Mesenchymal stem cell (in vitro differentiated cells and primary cell): ENCODE measurements at regions not wholly inside any gene's neighbourhood (a gene's known extent, or its start where the extent isn't known, plus 50 kb on each side); places are given as distances from the start of the nearest gene placed in this dataset.

ENCODE experiments used
- DNase-seq: peaks from one replicate; pipeline ENCODE4 v3.0.0-alpha.2; 2013
- H2AFZ ChIP-seq: one replicate; pipeline ENCODE4 v1.6.1; 2013; ENCODE audit warnings: low read depth, mild to moderate bottlenecking, control low read depth, inconsistent platforms, low read length, moderate library complexity
- H2AK5ac ChIP-seq: 2 replicates; pipeline ENCODE4 v1.6.1; 2013; ENCODE audit warnings: low read length, moderate library complexity, mild to moderate bottlenecking, inconsistent platforms; ENCODE audit not compliant: severe bottlenecking
- H2BK120ac ChIP-seq: one replicate; pipeline ENCODE4 v1.6.1; 2013; ENCODE audit warnings: low read depth, mild to moderate bottlenecking, inconsistent platforms, low read length, moderate library complexity
- H2BK12ac ChIP-seq, 2 experiments: one replicate each; pipeline ENCODE4 v1.6.1; 2013; ENCODE audit warnings: inconsistent platforms in 2 of 2, low read length in 2 of 2, mild to moderate bottlenecking in 2 of 2, moderate library complexity in 2 of 2, control low read depth in 1 of 2
- H2BK15ac ChIP-seq: one replicate; pipeline ENCODE4 v1.6.1; 2013; ENCODE audit warnings: mild to moderate bottlenecking, low read depth, inconsistent platforms; ENCODE audit not compliant: poor library complexity, severe bottlenecking
- H2BK5ac ChIP-seq: 2 replicates; pipeline ENCODE4 v1.6.1; 2013; ENCODE audit warnings: low read depth, mild to moderate bottlenecking, low read length, control low read depth, inconsistent platforms; ENCODE audit not compliant: poor library complexity, severe bottlenecking
- H3K14ac ChIP-seq, 2 experiments: one replicate each; pipeline ENCODE4 v1.6.1; 2013; ENCODE audit warnings: inconsistent platforms in 2 of 2, low read length in 2 of 2, control low read depth in 1 of 2, mild to moderate bottlenecking in 1 of 2, moderate library complexity in 1 of 2
- H3K18ac ChIP-seq, 2 experiments: one replicate each; pipeline ENCODE4 v1.6.1; 2013; ENCODE audit warnings: inconsistent platforms in 2 of 2, low read length in 2 of 2, control low read depth in 1 of 2, low read depth in 1 of 2, mild to moderate bottlenecking in 1 of 2
- H3K23ac ChIP-seq, 2 experiments: one replicate each; pipeline ENCODE4 v1.6.1; 2013; ENCODE audit warnings: inconsistent platforms in 2 of 2, low read length in 2 of 2, mild to moderate bottlenecking in 2 of 2, moderate library complexity in 2 of 2, control low read depth in 1 of 2
- H3K27ac ChIP-seq: 2 replicates; pipeline ENCODE4 v1.5.1; 2013; ENCODE audit warnings: mild to moderate bottlenecking, moderate library complexity, low read length, control low read depth, inconsistent platforms; ENCODE audit not compliant: poor library complexity, severe bottlenecking
- H3K27me3 ChIP-seq, 2 experiments: 2 replicates each; pipeline versions ENCODE4 v1.6.1 to v1.7.0; 2013; ENCODE audit warnings: low read length in 2 of 2, mild to moderate bottlenecking in 2 of 2, moderate library complexity in 2 of 2, control low read depth in 1 of 2, inconsistent platforms in 1 of 2; ENCODE audit not compliant: control insufficient read depth in 1 of 2, insufficient read depth in 1 of 2
- H3K36me3 ChIP-seq, 2 experiments: 2 replicates each; pipeline versions ENCODE4 v1.6.1 to v1.7.0; 2013; ENCODE audit warnings: low read length in 2 of 2, control low read depth in 1 of 2, inconsistent platforms in 1 of 2, low read depth in 1 of 2, mild to moderate bottlenecking in 1 of 2; ENCODE audit not compliant: insufficient read depth in 2 of 2, control insufficient read depth in 1 of 2
- H3K4ac ChIP-seq, 2 experiments: one replicate each; pipeline ENCODE4 v1.6.1; 2013; ENCODE audit warnings: inconsistent platforms in 2 of 2, low read length in 2 of 2, mild to moderate bottlenecking in 2 of 2, moderate library complexity in 2 of 2, control low read depth in 1 of 2, low read depth in 1 of 2
- H3K4me1 ChIP-seq: 2 replicates; pipeline ENCODE4 v1.6.1; 2013; ENCODE audit warnings: low read depth, low read length, control low read depth; ENCODE audit not compliant: control insufficient read depth, insufficient read depth
- H3K4me2 ChIP-seq: 2 replicates; pipeline ENCODE4 v1.6.1; 2013; ENCODE audit warnings: low read length, mild to moderate bottlenecking, inconsistent platforms; ENCODE audit not compliant: poor library complexity, severe bottlenecking
- H3K4me3 ChIP-seq, 2 experiments: 2 replicates each; pipeline versions ENCODE4 v1.5.1 to v1.7.0; 2013; ENCODE audit warnings: low read length in 2 of 2, mild to moderate bottlenecking in 2 of 2, control low read depth in 1 of 2, low read depth in 1 of 2; ENCODE audit not compliant: insufficient read depth in 1 of 2
- H3K79me1 ChIP-seq: replicated peaks from 2 replicates; pipeline ENCODE4 v1.6.1; 2013; ENCODE audit warnings: mild to moderate bottlenecking, control low read depth, low read length, inconsistent platforms; ENCODE audit not compliant: poor library complexity, severe bottlenecking
- H3K9ac ChIP-seq: 2 replicates; pipeline ENCODE4 v1.7.0; 2013; ENCODE audit warnings: mild to moderate bottlenecking, low read length, moderate library complexity
- H3K9me3 ChIP-seq: 2 replicates; pipeline ENCODE4 v1.7.0; 2013; ENCODE audit warnings: mild to moderate bottlenecking, low read length; ENCODE audit not compliant: control insufficient read depth
- H4K8ac ChIP-seq: one replicate; pipeline ENCODE4 v1.6.1; 2013; ENCODE audit warnings: inconsistent platforms, mild to moderate bottlenecking, low read length, moderate library complexity
- H4K91ac ChIP-seq: one replicate; pipeline ENCODE4 v1.6.1; 2013; ENCODE audit warnings: mild to moderate bottlenecking, low read length, inconsistent platforms
- WGBS: methylation state at CpG from one replicate; pipeline ENCODE4 v1.1.7; 2013; ENCODE audit warnings: mixed read lengths; 5-methylcytosine and 5-hydroxymethylcytosine counted together

DNA sequence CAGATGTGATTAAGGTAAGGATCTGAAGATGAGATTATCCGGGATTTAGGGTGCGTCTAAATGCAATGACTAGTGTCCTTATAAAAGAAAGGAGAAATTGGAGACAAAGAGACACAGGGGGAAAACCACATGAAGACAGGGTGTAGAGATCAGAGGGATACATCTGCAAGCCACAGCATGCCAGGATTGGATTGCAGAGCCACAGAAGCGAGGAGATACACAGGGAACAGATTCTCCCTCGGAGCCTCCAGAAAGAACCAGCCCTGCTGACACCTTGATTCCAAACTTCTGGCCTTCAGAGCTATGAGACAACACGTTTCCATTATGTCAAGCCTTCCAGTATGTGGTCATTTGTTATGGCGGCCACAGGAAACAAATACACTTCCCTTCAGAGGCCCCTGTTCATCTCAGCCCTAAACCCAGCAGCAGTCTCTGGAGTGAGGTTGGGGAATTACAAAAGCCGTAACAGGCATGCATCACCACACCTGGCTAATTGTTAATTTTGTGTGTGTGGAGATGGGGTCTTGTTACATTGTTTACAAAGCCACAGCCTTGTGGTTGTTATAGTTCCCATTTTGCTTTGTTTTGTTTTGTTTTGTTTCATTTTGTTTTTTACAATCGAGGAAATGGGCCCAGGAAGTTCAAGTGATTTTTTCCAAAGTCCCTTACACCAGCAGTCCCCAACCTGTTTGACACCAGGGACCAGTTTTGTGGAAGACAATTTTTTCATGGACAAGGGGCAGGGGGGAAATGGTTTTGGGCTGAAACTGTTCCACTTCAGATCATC, 51.6 kb upstream of the LYRM9 start:
- H3K23ac ChIP-seq, result no peak overlapping the region
- DNase-seq, result no peak
- no peak overlapping the region for H4K91ac ChIP-seq
- no peaks in the 10 kb centered on the region for H3K36me3 ChIP-seq
- H2BK120ac ChIP-seq, result no peak overlapping the region
- no peak overlapping the region for H3K4ac ChIP-seq
- H2BK15ac ChIP-seq, result no peak overlapping the region
- no peaks in the 10 kb centered on the region for H3K4me1 ChIP-seq
- H3K27ac ChIP-seq, result no peak overlapping the region
- no peak overlapping the region for H2BK12ac ChIP-seq
- H3K9ac ChIP-seq, result no peak overlapping the region
- no peak overlapping the region for H3K14ac ChIP-seq
- H4K8ac ChIP-seq, result no peak overlapping the region
- no peak overlapping the region for H2AK5ac ChIP-seq
- no peak overlapping the region for H3K4me2 ChIP-seq
- 70% methylated on average over 7 of the region's 8 CpGs for WGBS
- peaks cover 11 to 18% of the 10 kb centered on the region in 2 experiments for H3K27me3 ChIP-seq
- H3K9me3 ChIP-seq, result no peaks in the 10 kb centered on the region
- H2BK5ac ChIP-seq, result no peak overlapping the region
- no peak overlapping the region for H3K18ac ChIP-seq
- no peak overlapping the region for H3K4me3 ChIP-seq
- no peaks in the 10 kb centered on the region for H3K79me1 ChIP-seq
- no peak overlapping the region for H2AFZ ChIP-seq

DNA sequence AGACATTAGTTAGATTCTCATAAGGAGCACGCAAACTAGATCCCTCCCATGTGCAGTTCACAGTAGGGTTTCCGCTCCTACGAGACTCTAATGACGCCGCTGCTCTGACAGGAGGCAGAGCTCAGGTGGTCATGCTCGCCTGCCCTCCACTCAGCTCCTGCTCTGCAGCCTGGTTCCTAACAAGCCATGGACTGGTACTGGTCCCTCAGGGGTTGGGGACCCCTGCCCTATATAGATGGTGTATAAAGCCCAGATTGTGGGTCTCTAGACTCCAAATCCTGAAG, 52.1 kb upstream of the LYRM9 start:
- H3K36me3 ChIP-seq, result no peaks in the 10 kb centered on the region
- no peak overlapping the region for H2BK120ac ChIP-seq
- H4K91ac ChIP-seq, result no peak overlapping the region
- no peak overlapping the region for H3K4me3 ChIP-seq
- H3K27me3 ChIP-seq, result peaks cover 11 to 15% of the 10 kb centered on the region in 2 experiments
- no peak overlapping the region for H2AFZ ChIP-seq
- no peaks in the 10 kb centered on the region for H3K9me3 ChIP-seq
- H3K4ac ChIP-seq, result no peak overlapping the region
- H3K9ac ChIP-seq, result no peak overlapping the region
- no peaks in the 10 kb centered on the region for H3K4me1 ChIP-seq
- no peak overlapping the region for H3K23ac ChIP-seq
- H3K4me2 ChIP-seq, result no peak overlapping the region
- no peak overlapping the region for H2AK5ac ChIP-seq
- no peak overlapping the region for H2BK5ac ChIP-seq
- no peak overlapping the region for H4K8ac ChIP-seq
- 91% methylated on average over 6 of the region's 6 CpGs for WGBS
- no peak for DNase-seq
- no peak overlapping the region for H3K18ac ChIP-seq
- no peak overlapping the region for H2BK12ac ChIP-seq
- no peaks in the 10 kb centered on the region for H3K79me1 ChIP-seq
- no peak overlapping the region for H3K27ac ChIP-seq
- no peak overlapping the region for H2BK15ac ChIP-seq
- no peak overlapping the region for H3K14ac ChIP-seq

DNA sequence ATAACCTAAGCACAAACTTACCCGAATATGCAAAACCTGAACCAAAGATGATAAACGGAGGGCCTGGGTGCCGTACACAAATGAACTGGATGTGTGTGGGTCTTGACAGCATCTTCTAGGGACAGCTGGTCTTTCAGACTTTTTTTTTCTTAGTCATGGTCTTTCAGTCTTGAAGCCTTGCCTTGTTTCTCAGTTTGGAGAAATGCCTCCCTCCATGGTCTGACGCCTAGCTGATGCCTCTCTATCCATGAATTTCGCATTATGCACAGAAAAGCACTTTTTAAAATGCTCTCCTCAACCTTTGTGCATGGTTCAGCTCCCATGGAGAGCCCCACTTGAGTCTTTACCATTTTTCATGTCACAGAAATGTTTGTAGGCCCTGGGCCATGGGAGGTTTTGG, 52.8 kb upstream of the LYRM9 start:
- Histone ChIP-seq H3K4ac (no peak overlapping the region), H4K8ac (no peak overlapping the region), H3K27ac (no peak overlapping the region), H3K4me3 (no peak overlapping the region), H3K27me3 (peaks cover 14 to 15% of the 10 kb centered on the region in 2 experiments), H3K4me1 (no peaks in the 10 kb centered on the region), H3K9ac (no peak overlapping the region), H2BK5ac (no peak overlapping the region), H3K14ac (no peak overlapping the region), H2AK5ac (no peak overlapping the region), H4K91ac (no peak overlapping the region), H3K18ac (no peak overlapping the region), H2BK12ac (no peak overlapping the region), H3K23ac (no peak overlapping the region), H3K4me2 (no peak overlapping the region), H2BK120ac (no peak overlapping the region), H3K79me1 (no peaks in the 10 kb centered on the region), H2AFZ (no peak overlapping the region), H2BK15ac (no peak overlapping the region), H3K36me3 (no peaks in the 10 kb centered on the region), H3K9me3 (no peaks in the 10 kb centered on the region)
- no peak for DNase-seq
- WGBS, result 82% methylated on average over 5 of the region's 5 CpGs

DNA sequence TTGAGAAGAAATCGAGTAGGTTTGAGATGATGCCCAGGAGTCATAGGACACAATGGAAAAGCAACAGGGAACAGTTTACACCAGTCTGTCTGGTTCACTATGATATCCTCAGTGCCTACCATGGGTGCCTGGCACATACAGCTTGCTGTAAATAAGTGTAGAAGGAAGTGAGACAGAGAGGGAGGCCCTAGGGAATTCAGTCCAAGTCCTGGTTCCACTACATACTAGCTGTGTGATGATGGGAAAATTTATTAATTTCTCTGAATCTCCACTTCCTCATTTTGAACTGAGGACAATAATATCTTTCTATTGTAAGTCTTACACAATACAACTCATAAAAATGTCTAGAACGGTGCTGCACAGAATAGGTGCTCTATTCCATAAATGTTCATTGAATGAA, 53.3 kb upstream of the LYRM9 start:
- WGBS, result 84% methylated on average over 2 of the region's 2 CpGs
- H3K18ac ChIP-seq, result no peak overlapping the region

More for the DNA sequence above, 53.3 kb upstream of the LYRM9 start:
- H3K27ac ChIP-seq, result no peak overlapping the region
- peaks cover 12 to 17% of the 10 kb centered on the region in 2 experiments for H3K27me3 ChIP-seq
- DNase-seq, result no peak
- H3K14ac ChIP-seq, result no peak overlapping the region
- H3K4me1 ChIP-seq, result no peaks in the 10 kb centered on the region
- no peak overlapping the region for H3K4me2 ChIP-seq
- no peaks in the 10 kb centered on the region for H3K79me1 ChIP-seq
- H3K4me3 ChIP-seq, result no peak overlapping the region
- no peak overlapping the region for H2AK5ac ChIP-seq
- no peak overlapping the region for H3K9ac ChIP-seq
- H3K9me3 ChIP-seq, result no peaks in the 10 kb centered on the region
- no peak overlapping the region for H2BK15ac ChIP-seq
- H4K8ac ChIP-seq, result no peak overlapping the region
- no peak overlapping the region for H3K23ac ChIP-seq
- H4K91ac ChIP-seq, result no peak overlapping the region
- no peak overlapping the region for H3K4ac ChIP-seq
- no peak overlapping the region for H2BK12ac ChIP-seq
- H2BK5ac ChIP-seq, result no peak overlapping the region
- no peak overlapping the region for H2BK120ac ChIP-seq
- no peaks in the 10 kb centered on the region for H3K36me3 ChIP-seq
- H2AFZ ChIP-seq, result no peak overlapping the region
